ENCODE measurements at regions not wholly inside any gene's neighbourhood (a gene's known extent, or its start where the extent isn't known, plus 50 kb on each side); places are given as distances from the start of the nearest gene placed in this dataset.

DNA sequence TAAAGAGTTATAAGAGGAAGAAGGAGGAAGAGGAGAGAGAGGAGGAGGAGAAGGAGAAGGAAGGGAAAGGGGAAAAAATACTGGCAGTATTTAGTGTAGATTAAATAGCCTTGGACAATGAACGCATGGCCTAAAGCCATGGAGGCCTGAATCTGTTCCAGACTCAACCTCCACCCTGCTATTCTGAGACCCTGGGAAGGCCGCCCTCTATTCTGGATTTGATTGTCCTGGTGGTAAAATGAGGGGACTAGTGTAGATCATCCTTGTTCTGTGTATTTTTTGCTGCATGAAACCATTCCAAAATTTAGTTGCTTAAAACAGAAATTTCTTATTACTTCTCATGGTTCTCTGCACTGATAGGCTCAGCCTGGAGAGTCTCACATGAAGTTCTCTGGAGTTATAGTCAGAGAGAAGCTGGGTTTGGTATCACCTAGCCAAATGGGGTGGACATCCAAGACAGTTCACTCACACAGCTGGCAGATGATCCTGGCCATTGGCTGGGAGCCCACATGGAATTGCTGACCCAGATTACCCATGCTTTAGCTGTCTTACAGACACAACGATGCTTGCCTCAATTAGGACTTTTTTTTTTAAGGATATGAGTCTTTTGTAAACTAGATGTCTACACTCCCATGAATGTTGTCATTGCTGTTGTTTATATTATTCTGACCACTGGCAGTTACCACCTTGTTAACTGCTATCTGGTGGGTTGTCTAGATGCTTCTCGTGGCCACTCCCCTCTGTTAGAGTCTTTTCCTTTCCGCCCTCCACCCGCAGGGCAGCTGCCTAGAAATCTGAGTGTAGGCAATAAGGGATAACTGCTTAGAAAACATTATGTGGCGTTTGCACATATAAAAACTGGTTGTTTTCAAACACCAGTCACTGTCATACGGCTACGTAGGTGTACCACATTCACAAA lies 149.9 kb downstream of the SST start:
- H3K4me1 ChIP-seq (ENCODE audit: insufficient read depth, low read length, poor library complexity, severe bottlenecking), result no peaks in the 10 kb centered on the region
- no peaks in the 10 kb centered on the region for H3K27me3 ChIP-seq (ENCODE audit: insufficient read depth, low read length, poor library complexity, severe bottlenecking)
- TF ChIP-seq, protein P1, sequence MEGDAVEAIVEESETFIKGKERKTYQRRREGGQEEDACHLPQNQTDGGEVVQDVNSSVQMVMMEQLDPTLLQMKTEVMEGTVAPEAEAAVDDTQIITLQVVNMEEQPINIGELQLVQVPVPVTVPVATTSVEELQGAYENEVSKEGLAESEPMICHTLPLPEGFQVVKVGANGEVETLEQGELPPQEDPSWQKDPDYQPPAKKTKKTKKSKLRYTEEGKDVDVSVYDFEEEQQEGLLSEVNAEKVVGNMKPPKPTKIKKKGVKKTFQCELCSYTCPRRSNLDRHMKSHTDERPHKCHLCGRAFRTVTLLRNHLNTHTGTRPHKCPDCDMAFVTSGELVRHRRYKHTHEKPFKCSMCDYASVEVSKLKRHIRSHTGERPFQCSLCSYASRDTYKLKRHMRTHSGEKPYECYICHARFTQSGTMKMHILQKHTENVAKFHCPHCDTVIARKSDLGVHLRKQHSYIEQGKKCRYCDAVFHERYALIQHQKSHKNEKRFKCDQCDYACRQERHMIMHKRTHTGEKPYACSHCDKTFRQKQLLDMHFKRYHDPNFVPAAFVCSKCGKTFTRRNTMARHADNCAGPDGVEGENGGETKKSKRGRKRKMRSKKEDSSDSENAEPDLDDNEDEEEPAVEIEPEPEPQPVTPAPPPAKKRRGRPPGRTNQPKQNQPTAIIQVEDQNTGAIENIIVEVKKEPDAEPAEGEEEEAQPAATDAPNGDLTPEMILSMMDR (conservative IDR thresholded peaks at IDR 0.05; ENCODE audit: low read length), result no peak
- no peak for TF ChIP-seq EZH2phosphoT487 (IDR thresholded peaks at IDR 0.05; ENCODE audit: borderline replicate concordance)

DNA sequence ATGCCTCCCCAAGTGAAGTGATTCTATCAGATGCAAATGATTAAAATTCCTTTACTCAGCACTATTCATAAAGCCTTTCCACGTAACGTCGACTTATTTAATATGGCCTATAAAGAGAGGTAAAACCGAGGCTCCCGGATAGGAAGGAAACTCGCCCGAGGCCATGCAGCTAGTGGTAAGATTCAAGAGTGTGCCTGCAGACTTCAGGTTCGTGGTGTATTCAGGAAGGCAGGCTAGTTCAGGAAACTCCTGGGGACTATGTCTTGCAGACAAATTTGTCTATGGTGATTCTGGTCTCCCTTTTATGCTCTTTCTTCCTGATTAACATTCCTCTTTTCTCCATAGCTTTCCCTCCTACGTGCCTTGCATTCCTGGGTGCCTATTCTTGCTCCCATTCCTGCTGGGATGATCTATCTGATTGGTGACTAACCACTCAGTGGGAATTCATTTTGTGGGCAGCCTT lies 150.7 kb downstream of the SST start:
- no peaks in the 10 kb centered on the region for H3K9me2 ChIP-seq (replicated peaks; ENCODE audit: low read depth, low read length)

More for the DNA sequence above, 149.9 kb downstream of the SST start:
- Histone ChIP-seq H2AFZ (ENCODE audit: low read length) (no peak overlapping the region), H3K4me2 (ENCODE audit: low read depth, low read length, poor library complexity, severe bottlenecking) (no peak overlapping the region), H3K4me3 (ENCODE audit: low read length, poor library complexity, severe bottlenecking) (no peak overlapping the region), H3K79me2 (ENCODE audit: insufficient read depth, low read length) (no peaks in the 10 kb centered on the region), H4K20me1 (ENCODE audit: insufficient read depth, low read length, poor library complexity, severe bottlenecking) (no peaks in the 10 kb centered on the region), H3K9me2 (replicated peaks; ENCODE audit: low read depth, low read length) (no peaks in the 10 kb centered on the region), H3F3A (ENCODE audit: low read depth) (no peaks in the 10 kb centered on the region), H3K36me3 (ENCODE audit: insufficient read depth, low read length) (no peaks in the 10 kb centered on the region), H3K9ac (ENCODE audit: low read depth, low read length, poor library complexity, severe bottlenecking) (no peak overlapping the region), H3K9me3 (ENCODE audit: insufficient read depth, low read depth, low read length) (no peaks in the 10 kb centered on the region)

DNA sequence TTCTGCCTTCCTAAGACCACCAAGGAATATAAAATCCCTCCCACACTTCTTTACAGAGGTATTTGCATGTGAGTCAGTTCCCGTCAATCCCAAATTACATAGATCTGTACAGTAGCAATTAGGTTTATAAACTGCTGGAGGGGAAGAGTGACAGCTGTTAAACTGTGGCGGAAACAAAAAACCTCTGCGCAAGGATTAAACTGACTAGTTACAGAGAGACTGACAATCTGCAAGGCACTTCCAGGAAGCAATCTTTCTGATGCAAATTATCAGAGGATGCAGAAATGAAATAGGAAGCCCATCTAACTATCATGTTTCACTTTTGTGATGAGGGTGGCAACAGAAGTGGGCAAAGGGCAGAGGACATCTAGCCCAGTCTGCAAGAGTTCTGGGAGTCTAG lies 150.4 kb downstream of the RTP4 start:
- H3K79me2 ChIP-seq (ENCODE audit: insufficient read depth, low read length), result no peaks in the 10 kb centered on the region
- no peak overlapping the region for H2AFZ ChIP-seq (ENCODE audit: low read length)
- H3K9me2 ChIP-seq (replicated peaks; ENCODE audit: low read depth, low read length), result no peaks in the 10 kb centered on the region
- no peaks in the 10 kb centered on the region for H4K20me1 ChIP-seq (ENCODE audit: insufficient read depth, low read length, poor library complexity, severe bottlenecking)
- no peaks in the 10 kb centered on the region for H3K36me3 ChIP-seq (ENCODE audit: insufficient read depth, low read length)
- no peaks in the 10 kb centered on the region for H3K4me1 ChIP-seq (ENCODE audit: insufficient read depth, low read length, poor library complexity, severe bottlenecking)
- H3K4me3 ChIP-seq (ENCODE audit: low read length, poor library complexity, severe bottlenecking), result no peak overlapping the region
- no peaks in the 10 kb centered on the region for H3K27me3 ChIP-seq (ENCODE audit: insufficient read depth, low read length, poor library complexity, severe bottlenecking)
- TF ChIP-seq EZH2phosphoT487 (IDR thresholded peaks at IDR 0.05; ENCODE audit: borderline replicate concordance), result no peak
- TF ChIP-seq, protein P1 (conservative IDR thresholded peaks at IDR 0.05; ENCODE audit: low read length), result no peak
- H3K9me3 ChIP-seq (ENCODE audit: insufficient read depth, low read depth, low read length), result no peaks in the 10 kb centered on the region
- H3K9ac ChIP-seq (ENCODE audit: low read depth, low read length, poor library complexity, severe bottlenecking), result no peak overlapping the region
- no peaks in the 10 kb centered on the region for H3F3A ChIP-seq (ENCODE audit: low read depth)
- H3K4me2 ChIP-seq (ENCODE audit: low read depth, low read length, poor library complexity, severe bottlenecking), result no peak overlapping the region

More for the DNA sequence above, 150.7 kb downstream of the SST start:
- Histone ChIP-seq H3K79me2 (ENCODE audit: insufficient read depth, low read length) (no peaks in the 10 kb centered on the region), H2AFZ (ENCODE audit: low read length) (no peak overlapping the region), H3F3A (ENCODE audit: low read depth) (no peaks in the 10 kb centered on the region), H3K36me3 (ENCODE audit: insufficient read depth, low read length) (no peaks in the 10 kb centered on the region), H3K27me3 (ENCODE audit: insufficient read depth, low read length, poor library complexity, severe bottlenecking) (no peaks in the 10 kb centered on the region), H4K20me1 (ENCODE audit: insufficient read depth, low read length, poor library complexity, severe bottlenecking) (no peaks in the 10 kb centered on the region), H3K9ac (ENCODE audit: low read depth, low read length, poor library complexity, severe bottlenecking) (no peak overlapping the region), H3K4me3 (ENCODE audit: low read length, poor library complexity, severe bottlenecking) (no peak overlapping the region), H3K9me3 (ENCODE audit: insufficient read depth, low read depth, low read length) (no peaks in the 10 kb centered on the region), H3K4me1 (ENCODE audit: insufficient read depth, low read length, poor library complexity, severe bottlenecking) (no peaks in the 10 kb centered on the region), H3K4me2 (ENCODE audit: low read depth, low read length, poor library complexity, severe bottlenecking) (no peak overlapping the region)
- TF ChIP-seq, protein P1 (conservative IDR thresholded peaks at IDR 0.05; ENCODE audit: low read length), result no peak
- no peak for TF ChIP-seq EZH2phosphoT487 (IDR thresholded peaks at IDR 0.05; ENCODE audit: borderline replicate concordance)

Measured in Loucy (cell line).